HepG2 (cell line): ENCODE measurements at regions not wholly inside any gene's neighbourhood (a gene's known extent, or its start where the extent isn't known, plus 50 kb on each side); places are given as distances from the start of the nearest gene placed in this dataset.

Source experiments
- ADNP ChIP-seq: sonication (generic); formaldehyde crosslinking; IDR thresholded peaks from 2 replicates; pipeline ENCODE4 v1.4.0; 2020; ENCODE audit warnings: missing genetic modification reagents
- CENPBD1 ChIP-seq: sonication (generic); formaldehyde crosslinking; IDR thresholded peaks from 2 replicates; pipeline ENCODE4 v1.8.0; 2022; ENCODE audit warnings: missing genetic modification reagents, low read depth, mild to moderate bottlenecking, borderline replicate concordance
- CERS6 ChIP-seq: sonication (generic); formaldehyde crosslinking; IDR thresholded peaks from 2 replicates; pipeline ENCODE4 v1.5.0; 2020; ENCODE audit warnings: missing genetic modification reagents
- HNRNPK ChIP-seq: fragments of 200-400 bp; formaldehyde crosslinking; IDR thresholded peaks from 2 replicates; pipeline ENCODE4 v1.6.1; 2018; ENCODE audit warnings: low read length, low read depth, moderate library complexity, mild to moderate bottlenecking; ENCODE audit not compliant: poor library complexity, severe bottlenecking
- KLF12 ChIP-seq: sonication (generic); formaldehyde crosslinking; IDR thresholded peaks from 2 replicates; pipeline ENCODE4 v1.4.0; 2020; ENCODE audit warnings: missing genetic modification reagents, borderline replicate concordance
- NFE2L2 ChIP-seq: fragments of 150-350 bp; IDR thresholded peaks from 2 replicates; pipeline ENCODE4 v1.6.1; 2014; ENCODE audit warnings: low read length
- POLR2G ChIP-seq: fragments of 200-400 bp; formaldehyde crosslinking; IDR thresholded peaks from 2 replicates; pipeline ENCODE4 v1.6.1; 2018; ENCODE audit warnings: mild to moderate bottlenecking, low read depth, low read length, moderate library complexity
- RFXANK ChIP-seq: IDR thresholded peaks from 2 replicates; pipeline ENCODE4 v1.6.1; 2016
- RNF2 ChIP-seq: fragments of 450-650 bp; conservative IDR thresholded peaks from 2 replicates; pipeline ENCODE4 v1.6.1; 2016; ENCODE audit warnings: low read depth
- TEAD3 ChIP-seq: optimal IDR thresholded peaks from 2 replicates; pipeline ENCODE3; 2016; ENCODE audit warnings: borderline replicate concordance
- ZBTB10 ChIP-seq: sonication (generic); formaldehyde crosslinking; IDR thresholded peaks from 2 replicates; pipeline ENCODE4 v1.4.0; 2020; ENCODE audit warnings: missing genetic modification reagents, borderline replicate concordance
- ZBTB37 ChIP-seq: sonication (generic); formaldehyde crosslinking; IDR thresholded peaks from 2 replicates; pipeline ENCODE4 v1.4.0; 2020; ENCODE audit warnings: mild to moderate bottlenecking, missing genetic modification reagents
- ZBTB7B ChIP-seq: sonication (generic); formaldehyde crosslinking; IDR thresholded peaks from 2 replicates; pipeline ENCODE4 v1.4.0; 2020; ENCODE audit warnings: missing genetic modification reagents
- ZFAT ChIP-seq: sonication (generic); formaldehyde crosslinking; conservative IDR thresholded peaks from 2 replicates; pipeline ENCODE4 v1.8.1; 2023; ENCODE audit warnings: missing genetic modification reagents, inconsistent platforms
- ZMYM3 ChIP-seq: sonication (generic); formaldehyde crosslinking; IDR thresholded peaks from 2 replicates; pipeline ENCODE4 v1.5.1; 2020; ENCODE audit warnings: mild to moderate bottlenecking, missing genetic modification reagents
- ZNF552 ChIP-seq: sonication (generic); formaldehyde crosslinking; IDR thresholded peaks from 2 replicates; pipeline ENCODE4 v1.9.0; 2022; ENCODE audit warnings: missing genetic modification reagents, mild to moderate bottlenecking, borderline replicate concordance
- ZNF629 ChIP-seq: sonication (generic); formaldehyde crosslinking; conservative IDR thresholded peaks from 2 replicates; pipeline ENCODE4 v1.5.0; 2020; ENCODE audit warnings: missing genetic modification reagents
- ZNF691 ChIP-seq: sonication (generic); formaldehyde crosslinking; IDR thresholded peaks from 2 replicates; pipeline ENCODE4 v1.4.0; 2020; ENCODE audit warnings: missing genetic modification reagents, low read depth, mild to moderate bottlenecking, borderline replicate concordance
- ZNF770 ChIP-seq: sonication (generic); formaldehyde crosslinking; IDR thresholded peaks from 2 replicates; pipeline ENCODE4 v1.5.0; 2020; ENCODE audit warnings: mild to moderate bottlenecking, missing genetic modification reagents

GRCh38 chr20:50297498-50298376 lies 107.1 kb downstream of the CEBPB start (continued):
- no peak for TF ChIP-seq ZNF770 (CRISPR knock-in tag)
- TF ChIP-seq HNRNPK: no peak
- no peak for TF ChIP-seq CENPBD1
- TF ChIP-seq RNF2: no peak
- TF ChIP-seq ZFAT (CRISPR knock-in tag): no peak
- TF ChIP-seq ADNP (CRISPR knock-in tag): 0 out of 2 replicates have a peak, but pooled peaks have one; percentile 58
- peak; percentile 84 for TF ChIP-seq ZMYM3 (CRISPR knock-in tag)
- TF ChIP-seq CERS6: no peak
- TF ChIP-seq RFXANK: no peak
- TF ChIP-seq ZBTB7B: no peak
- TF ChIP-seq ZBTB37 (CRISPR knock-in tag): no peak
- no peak for TF ChIP-seq ZNF691
- TF ChIP-seq ZNF629 (CRISPR knock-in tag): peak; percentile 96
- TF ChIP-seq KLF12: no peak
- TF ChIP-seq ZNF552: no peak
- TF ChIP-seq TEAD3: peak; percentile 15
- TF ChIP-seq POLR2G: no peak
- no peak for TF ChIP-seq NFE2L2
- no peak for TF ChIP-seq ZBTB10 (CRISPR knock-in tag)
